ENCODE measurements at regions not wholly inside any gene's neighbourhood (a gene's known extent, or its start where the extent isn't known, plus 50 kb on each side); places are given as distances from the start of the nearest gene placed in this dataset.

DNA sequence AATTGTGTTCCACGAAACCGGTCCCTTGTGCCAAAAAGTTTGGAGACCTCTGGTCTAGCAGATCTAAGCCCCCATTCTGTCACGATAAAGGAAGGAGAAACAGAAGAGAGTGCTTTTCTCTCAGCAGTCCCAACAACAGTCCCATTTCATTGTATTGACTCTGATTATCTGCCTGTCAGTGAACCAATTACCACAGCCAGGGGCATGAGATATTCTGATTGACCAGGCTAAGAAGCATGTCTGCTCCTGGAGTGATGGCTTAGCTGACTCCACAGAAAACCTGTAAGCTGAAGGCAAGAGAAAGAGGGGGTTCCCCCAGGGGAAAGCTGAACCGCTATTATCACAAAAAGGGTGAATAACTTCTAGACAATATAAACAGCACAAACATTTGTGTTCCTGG, 765.4 kb downstream of the SORCS1 start:
- TF ChIP-seq, protein P1, sequence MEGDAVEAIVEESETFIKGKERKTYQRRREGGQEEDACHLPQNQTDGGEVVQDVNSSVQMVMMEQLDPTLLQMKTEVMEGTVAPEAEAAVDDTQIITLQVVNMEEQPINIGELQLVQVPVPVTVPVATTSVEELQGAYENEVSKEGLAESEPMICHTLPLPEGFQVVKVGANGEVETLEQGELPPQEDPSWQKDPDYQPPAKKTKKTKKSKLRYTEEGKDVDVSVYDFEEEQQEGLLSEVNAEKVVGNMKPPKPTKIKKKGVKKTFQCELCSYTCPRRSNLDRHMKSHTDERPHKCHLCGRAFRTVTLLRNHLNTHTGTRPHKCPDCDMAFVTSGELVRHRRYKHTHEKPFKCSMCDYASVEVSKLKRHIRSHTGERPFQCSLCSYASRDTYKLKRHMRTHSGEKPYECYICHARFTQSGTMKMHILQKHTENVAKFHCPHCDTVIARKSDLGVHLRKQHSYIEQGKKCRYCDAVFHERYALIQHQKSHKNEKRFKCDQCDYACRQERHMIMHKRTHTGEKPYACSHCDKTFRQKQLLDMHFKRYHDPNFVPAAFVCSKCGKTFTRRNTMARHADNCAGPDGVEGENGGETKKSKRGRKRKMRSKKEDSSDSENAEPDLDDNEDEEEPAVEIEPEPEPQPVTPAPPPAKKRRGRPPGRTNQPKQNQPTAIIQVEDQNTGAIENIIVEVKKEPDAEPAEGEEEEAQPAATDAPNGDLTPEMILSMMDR (IDR thresholded peaks at IDR 0.05): no peak
- TF ChIP-seq POLR2AphosphoS5 (IDR thresholded peaks at IDR 0.05; ENCODE audit: low read depth, low read length): no peak
- TF ChIP-seq, protein P2, sequence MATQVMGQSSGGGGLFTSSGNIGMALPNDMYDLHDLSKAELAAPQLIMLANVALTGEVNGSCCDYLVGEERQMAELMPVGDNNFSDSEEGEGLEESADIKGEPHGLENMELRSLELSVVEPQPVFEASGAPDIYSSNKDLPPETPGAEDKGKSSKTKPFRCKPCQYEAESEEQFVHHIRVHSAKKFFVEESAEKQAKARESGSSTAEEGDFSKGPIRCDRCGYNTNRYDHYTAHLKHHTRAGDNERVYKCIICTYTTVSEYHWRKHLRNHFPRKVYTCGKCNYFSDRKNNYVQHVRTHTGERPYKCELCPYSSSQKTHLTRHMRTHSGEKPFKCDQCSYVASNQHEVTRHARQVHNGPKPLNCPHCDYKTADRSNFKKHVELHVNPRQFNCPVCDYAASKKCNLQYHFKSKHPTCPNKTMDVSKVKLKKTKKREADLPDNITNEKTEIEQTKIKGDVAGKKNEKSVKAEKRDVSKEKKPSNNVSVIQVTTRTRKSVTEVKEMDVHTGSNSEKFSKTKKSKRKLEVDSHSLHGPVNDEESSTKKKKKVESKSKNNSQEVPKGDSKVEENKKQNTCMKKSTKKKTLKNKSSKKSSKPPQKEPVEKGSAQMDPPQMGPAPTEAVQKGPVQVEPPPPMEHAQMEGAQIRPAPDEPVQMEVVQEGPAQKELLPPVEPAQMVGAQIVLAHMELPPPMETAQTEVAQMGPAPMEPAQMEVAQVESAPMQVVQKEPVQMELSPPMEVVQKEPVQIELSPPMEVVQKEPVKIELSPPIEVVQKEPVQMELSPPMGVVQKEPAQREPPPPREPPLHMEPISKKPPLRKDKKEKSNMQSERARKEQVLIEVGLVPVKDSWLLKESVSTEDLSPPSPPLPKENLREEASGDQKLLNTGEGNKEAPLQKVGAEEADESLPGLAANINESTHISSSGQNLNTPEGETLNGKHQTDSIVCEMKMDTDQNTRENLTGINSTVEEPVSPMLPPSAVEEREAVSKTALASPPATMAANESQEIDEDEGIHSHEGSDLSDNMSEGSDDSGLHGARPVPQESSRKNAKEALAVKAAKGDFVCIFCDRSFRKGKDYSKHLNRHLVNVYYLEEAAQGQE (IDR thresholded peaks at IDR 0.05; ENCODE audit: insufficient read depth in 1 of 2, low read depth in 2 of 2, low read length in 1 of 2): no peak

Data from Panc1 (cell line).